GM12878 (cell line): ENCODE measurements at regions not wholly inside any gene's neighbourhood (a gene's known extent, or its start where the extent isn't known, plus 50 kb on each side); places are given as distances from the start of the nearest gene placed in this dataset.

Experiments
- ATAC-seq: fragments of 200-7000 bp; cut with Tn5 transposase; 3 replicates; pipeline ENCODE4 v1.9.1; 2020; ENCODE audit warnings: mild to moderate bottlenecking, moderate library complexity
- BruUV-seq: library from RNA; stranded (reverse); fragments of 400-500 nt; replicated peaks from 2 replicates; lab custom pipeline; 2021; lab: Mats Ljungman, UMichigan
- CTCF ChIA-PET: fragments of 300-600 bp; sonication (Branson Sonifier 250); formaldehyde crosslinking; extraction: SDS; loops from one replicate; lab custom pipeline; 2021; ENCODE audit warnings: inconsistent platforms; lab: Yijun Ruan, JAX
- POLR2A ChIA-PET: fragments of 350-600 bp; formaldehyde crosslinking; extraction: SDS; loops from one replicate; lab custom pipeline; 2021; ENCODE audit warnings: inconsistent platforms; lab: Charles Lee
- RAD21 ChIA-PET: fragments of 300-600 bp; sonication (Branson Sonifier 250); formaldehyde crosslinking; loops from one replicate; lab custom pipeline; 2023; ENCODE audit warnings: antibody characterized with exemption; ENCODE audit not compliant: unreplicated experiment; lab: Charles Lee
- SMC1A ChIA-PET: fragments of 300-600 bp; sonication (Branson Sonifier 250); formaldehyde crosslinking; loops from one replicate; lab custom pipeline; 2023; ENCODE audit not compliant: unreplicated experiment, uncharacterized antibody; lab: Charles Lee
- DNase-seq: peaks from one replicate; pipeline ENCODE4 v3.0.0-alpha.2; 2011; ENCODE audit warnings: low read depth, low spot score
- FAIRE-seq: peaks from 3 replicates; lab custom pipeline; 2011; peaks lifted over from hg19 to GRCh38; lab: Jason Lieb, UNC
- H2AFZ ChIP-seq: 2 replicates; pipeline ENCODE4 v1.6.0; 2011; ENCODE audit warnings: low read depth, low read length, control low read depth; ENCODE audit not compliant: control insufficient read depth
- H3K27ac ChIP-seq: 2 replicates; pipeline ENCODE4 v1.5.1; 2011; ENCODE audit warnings: control low read depth; ENCODE audit not compliant: control insufficient read depth, insufficient read depth
- H3K27me3 ChIP-seq, 2 experiments: replicated peaks in 1 of 2; 2 replicates each; pipeline versions ENCODE4 v1.6.0 to v1.6.1; 2011; ENCODE audit warnings: low read length in 1 of 2; ENCODE audit not compliant: control insufficient read depth in 2 of 2, insufficient read depth in 2 of 2
- H3K36me3 ChIP-seq, 2 experiments: 2 replicates each; pipeline ENCODE4 v1.5.1; 2011; ENCODE audit warnings: low read length in 1 of 2; ENCODE audit not compliant: control insufficient read depth in 2 of 2, insufficient read depth in 2 of 2
- H3K4me1 ChIP-seq: 2 replicates; pipeline ENCODE4 v1.6.1; 2011; ENCODE audit warnings: mild to moderate bottlenecking, low read length, moderate library complexity, mixed read lengths; ENCODE audit not compliant: control insufficient read depth, insufficient read depth
- H3K4me2 ChIP-seq: 2 replicates; pipeline ENCODE4 v1.6.0; 2011; ENCODE audit warnings: control low read depth; ENCODE audit not compliant: control insufficient read depth, insufficient read depth
- H3K4me3 ChIP-seq: fragments of 200-600 bp; sonication (generic); 2 replicates; pipeline ENCODE4 v1.5.1; 2016
- H3K79me2 ChIP-seq: 2 replicates; pipeline ENCODE4 v1.6.0; 2011; ENCODE audit warnings: low read length; ENCODE audit not compliant: control insufficient read depth, insufficient read depth
- H3K9ac ChIP-seq: 2 replicates; pipeline ENCODE4 v1.8.0; 2011; ENCODE audit warnings: low read length, control low read depth, mixed read lengths; ENCODE audit not compliant: control insufficient read depth, insufficient read depth
- H3K9me3 ChIP-seq: replicated peaks from 3 replicates; pipeline ENCODE4 v1.5.1; 2011; ENCODE audit warnings: mild to moderate bottlenecking, low read length; ENCODE audit not compliant: control insufficient read depth, insufficient read depth
- H4K20me1 ChIP-seq: 2 replicates; pipeline ENCODE4 v1.6.0; 2011; ENCODE audit not compliant: control insufficient read depth, insufficient read depth
- E2F4 ChIP-seq: IDR thresholded peaks from 2 replicates; pipeline ENCODE4 v1.6.1; 2012; ENCODE audit warnings: low read depth, low read length, improper control_type of control experiment
- ETV6 ChIP-seq, 2 experiments: fragments of 450-650 bp in 1 of 2; IDR thresholded peaks in 1 of 2; conservative IDR thresholded peaks in 1 of 2; 2 replicates each; pipeline ENCODE4 v1.6.1; 2014; ENCODE audit warnings: antibody characterized with exemption in 1 of 2, borderline replicate concordance in 1 of 2, low read depth in 1 of 2, mild to moderate bottlenecking in 1 of 2, moderate library complexity in 1 of 2
- MXI1 ChIP-seq: fragments of 150-350 bp; IDR thresholded peaks from 2 replicates; pipeline ENCODE4 v1.6.1; 2011; ENCODE audit warnings: low read depth, mild to moderate bottlenecking, inconsistent platforms, low read length, improper control_type of control experiment
- NFXL1 ChIP-seq: fragments of 450-650 bp; IDR thresholded peaks from 2 replicates; pipeline ENCODE4 v1.6.1; 2017; ENCODE audit warnings: antibody characterized with exemption, mild to moderate bottlenecking, borderline replicate concordance
- PML ChIP-seq: IDR thresholded peaks from 2 replicates; pipeline ENCODE4 v1.6.1; 2012; ENCODE audit warnings: low read length, inconsistent platforms
- RBBP5 ChIP-seq: fragments of 200-600 bp; sonication (generic); conservative IDR thresholded peaks from 2 replicates; pipeline ENCODE4 v1.6.1; 2016
- SREBF2 ChIP-seq: IDR thresholded peaks from 2 replicates; pipeline ENCODE4 v1.6.1; 2012; ENCODE audit warnings: mild to moderate bottlenecking, low read length
- WRNIP1 ChIP-seq: IDR thresholded peaks from 2 replicates; pipeline ENCODE4 v1.6.1; 2011; ENCODE audit warnings: low read depth, low read length, improper control_type of control experiment, borderline replicate concordance
- ZNF24 ChIP-seq: fragments of 450-650 bp; IDR thresholded peaks from 2 replicates; pipeline ENCODE4 v1.6.1; 2017; ENCODE audit warnings: antibody characterized with exemption, mild to moderate bottlenecking
- WGBS: methylation state at CpG from one replicate; pipeline ENCODE4 v1.1.6; 2016; ENCODE audit warnings: low lambda C conversion rate; ENCODE audit not compliant: insufficient replicate concordance, insufficient coverage; ENCODE audit errors: missing lambda C conversion rate; 5-methylcytosine and 5-hydroxymethylcytosine counted together
- in situ Hi-C: fragments of 300-500 bp; cut with MboI; formaldehyde crosslinking; loops from 9 replicates; pipeline ENCODE4 v1.14.3; 2018; ENCODE audit warnings: mixed read lengths
- intact Hi-C: fragments of 100-400 bp; cut with micrococcal nuclease; formaldehyde crosslinking; loops from one replicate; pipeline ENCODE4 v1.14.2; 2022; ENCODE audit not compliant: unreplicated experiment

GRCh38 chr2:146572598-146572997 is 1272.2 kb upstream of the ACVR2A start (continued):
- no peak for TF ChIP-seq E2F4
- TF ChIP-seq NFXL1 = no peak

GRCh38 chr2:146561996-146562395 is 1282.8 kb upstream of the ACVR2A start:
- no peaks in the 10 kb centered on the region for H3K79me2 ChIP-seq
- no peaks in the 10 kb centered on the region for H3K36me3 ChIP-seq
- 94% methylated on average over 1 of the region's 1 CpG for WGBS
- H3K4me1 ChIP-seq = no peaks in the 10 kb centered on the region
- intact Hi-C loops = no loop called here
- no peak overlapping the region for H3K9ac ChIP-seq
- H3K4me2 ChIP-seq = no peak overlapping the region
- ChIA-PET CTCF (no interaction called here), SMC1A (interaction anchor here (1.0 kb wide), 2 partner anchors 10 to 15 kb away, joined by 3 read pairs; no protein-coding TSS in a partner anchor), RAD21 (no interaction called here), POLR2A (no interaction called here)
- H3K4me3 ChIP-seq = no peak overlapping the region
- no peak overlapping the region for H3K27ac ChIP-seq
- no peak for DNase-seq
- H2AFZ ChIP-seq = no peak overlapping the region
- no peaks in the 10 kb centered on the region for H3K27me3 ChIP-seq
- in situ Hi-C loops = no loop called here
- FAIRE-seq = no peak
- no peaks in the 10 kb centered on the region for H3K9me3 ChIP-seq
- no peak for TF ChIP-seq MXI1
- no peak for TF ChIP-seq PML
- TF ChIP-seq WRNIP1 = no peak
- no peak for TF ChIP-seq ETV6 (conservative IDR thresholded peaks at IDR 0.05 in 1 of 2, IDR thresholded peaks at IDR 0.05 in 1 of 2; ENCODE audit: borderline replicate concordance in 1 of 2, low read depth in 1 of 2)
- TF ChIP-seq RBBP5 = no peak
- TF ChIP-seq SREBF2 = no peak
- no peak for TF ChIP-seq ZNF24
- no peaks in the 10 kb centered on the region for H4K20me1 ChIP-seq
- no TSS peak for BruUV-seq
- ATAC-seq = no peak
